ENCODE measurements at regions not wholly inside any gene's neighbourhood (a gene's known extent, or its start where the extent isn't known, plus 50 kb on each side); places are given as distances from the start of the nearest gene placed in this dataset.
A peak's percentile ranks its signal among the peaks of the same experiment; 100 is the strongest.

GRCh38 chr2:117123362-117123761, 691.1 kb upstream of the DDX18 start:
- H2BK120ac ChIP-seq (ENCODE audit: low read depth, low read length) = no peak overlapping the region
- H3K36me3 ChIP-seq (ENCODE audit: control insufficient read depth, insufficient read depth, low read length) = no peaks in the 10 kb centered on the region
- no peaks in the 10 kb centered on the region for H3K27me3 ChIP-seq (ENCODE audit: control insufficient read depth, insufficient read depth, low read length)
- peaks cover 7% of the 10 kb centered on the region for H3K9me3 ChIP-seq (ENCODE audit: control insufficient read depth, insufficient read depth, low read length)
- no peak for DNase-seq
- ChIA-PET POLR2A (ENCODE audit: unreplicated experiment) (no interaction called here), CTCF (no interaction called here)
- H3K4me2 ChIP-seq (ENCODE audit: low read depth, low read length) = no peak overlapping the region
- H3K23ac ChIP-seq (ENCODE audit: low read depth, low read length) = no peak overlapping the region
- H2AFZ ChIP-seq (replicated peaks; ENCODE audit: low read length, poor library complexity) = no peak overlapping the region
- no peaks in the 10 kb centered on the region for H4K20me1 ChIP-seq (ENCODE audit: insufficient read depth, low read length)
- no peak overlapping the region for H3K4ac ChIP-seq (ENCODE audit: low read depth, low read length)
- H2AK9ac ChIP-seq (replicated peaks; ENCODE audit: low read depth, low read length, poor library complexity) = no peak overlapping the region
- H3K9ac ChIP-seq (ENCODE audit: low read depth, low read length) = no peak overlapping the region
- in situ Hi-C loops (cut with MboI; ENCODE audit: low sequenced_read_pairs) = no loop called here
- no peak overlapping the region for H3K18ac ChIP-seq (ENCODE audit: low read depth, low read length)
- no peak overlapping the region for H3K27ac ChIP-seq (ENCODE audit: insufficient read depth, low read length)
- no peak overlapping the region for H2BK15ac ChIP-seq (ENCODE audit: low read depth, low read length)
- WGBS, 2 experiments (ENCODE audit: extremely low coverage in 2 of 2, insufficient read length in 1 of 2) = no CpG with 5 or more reads among the region's 1 CpG
- H2BK5ac ChIP-seq (ENCODE audit: low read depth, low read length, poor library complexity, severe bottlenecking) = no peak overlapping the region
- H4K8ac ChIP-seq (ENCODE audit: low read depth in 2 of 2, low read length in 2 of 2) = no peak overlapping the region
- no peak overlapping the region for H4K5ac ChIP-seq (ENCODE audit: low read depth, low read length)
- no peak for ATAC-seq (ENCODE audit: low read depth)
- no peak overlapping the region for H2BK20ac ChIP-seq (ENCODE audit: low read depth, low read length)
- no peaks in the 10 kb centered on the region for H3K79me1 ChIP-seq (ENCODE audit: low read depth in 1 of 2, low read length in 2 of 2)
- TF ChIP-seq MAFK (IDR thresholded peaks at IDR 0.05; ENCODE audit: low read depth, low read length) (peak; percentile 96), USF2 (IDR thresholded peaks at IDR 0.05; ENCODE audit: low read depth, low read length) (no peak)
- BruUV-seq (replicated peaks) = no TSS peak
- H2AK5ac ChIP-seq (ENCODE audit: low read depth, low read length) = no peak overlapping the region
- no peaks in the 10 kb centered on the region for H3K9me1 ChIP-seq (ENCODE audit: insufficient read depth, low read length)
- H3K4me3 ChIP-seq (ENCODE audit: insufficient read depth, low read depth, low read length) = no peak overlapping the region
- H3K14ac ChIP-seq (replicated peaks; ENCODE audit: low read depth, low read length) = no peak overlapping the region
- dilution Hi-C loops (cut with HindIII; ENCODE audit: low sequenced_read_pairs, unreplicated experiment) = no loop called here
- no peak overlapping the region for H3K56ac ChIP-seq (ENCODE audit: extremely low read depth, insufficient read depth, low read length)
- H3K4me1 ChIP-seq (ENCODE audit: control insufficient read depth, insufficient read depth, low read length) = no peaks in the 10 kb centered on the region
- intact Hi-C loops (cut with micrococcal nuclease) = no loop called here
- no peak overlapping the region for H4K91ac ChIP-seq (ENCODE audit: insufficient read depth, low read depth, low read length)
